Activated CD4-positive, alpha-beta T cell treated with anti-CD3 and anti-CD28 coated beads, Interleukin-2, amount 10 ng/mL, durations not matched to agents 24 days and 14 days (primary cell): ENCODE measurements at regions not wholly inside any gene's neighbourhood (a gene's known extent, or its start where the extent isn't known, plus 50 kb on each side); places are given as distances from the start of the nearest gene placed in this dataset.
"Not testable (repeated sequence)": the region's sequence is repeated elsewhere in the genome, so short reads cannot be mapped to it uniquely, and the experiment has no call there.

Experiments
- DNase-seq: peaks from one replicate; pipeline ENCODE4 v3.0.0; 2022
- H3K27ac Mint-ChIP-seq: one replicate; pipeline ENCODE4 v1.8.0; 2022; ENCODE audit warnings: mild to moderate bottlenecking, mixed read lengths
- H3K27me3 Mint-ChIP-seq: one replicate; pipeline ENCODE4 v1.8.0; 2022; ENCODE audit warnings: mixed read lengths
- H3K36me3 Mint-ChIP-seq: one replicate; pipeline ENCODE4 v1.8.0; 2022; ENCODE audit warnings: low read depth, mild to moderate bottlenecking, mixed read lengths
- H3K4me1 Mint-ChIP-seq: one replicate; pipeline ENCODE4 v1.8.0; 2021; ENCODE audit warnings: mixed read lengths
- H3K4me3 Mint-ChIP-seq: one replicate; pipeline ENCODE4 v1.8.0; 2022; ENCODE audit warnings: mild to moderate bottlenecking, moderate library complexity, mixed read lengths
- H3K9me3 Mint-ChIP-seq: one replicate; pipeline ENCODE4 v1.8.0; 2021; ENCODE audit warnings: mixed read lengths
- intact Hi-C: fragments of 100-400 bp; cut with micrococcal nuclease; formaldehyde crosslinking; loops from one replicate; pipeline ENCODE4 v1.15.1; 2023

GRCh38 chr4:66169341-66169740 lies 499.1 kb upstream of the EPHA5 start:
- H3K36me3 Mint-ChIP-seq = no peaks in the 10 kb centered on the region
- H3K4me3 Mint-ChIP-seq = no peak overlapping the region
- intact Hi-C loops = no loop called here
- no peak overlapping the region for H3K27ac Mint-ChIP-seq
- no peaks in the 10 kb centered on the region for H3K27me3 Mint-ChIP-seq
- DNase-seq = no peak
- peaks cover 3% of the 10 kb centered on the region for H3K9me3 Mint-ChIP-seq
- no peaks in the 10 kb centered on the region for H3K4me1 Mint-ChIP-seq

DNA sequence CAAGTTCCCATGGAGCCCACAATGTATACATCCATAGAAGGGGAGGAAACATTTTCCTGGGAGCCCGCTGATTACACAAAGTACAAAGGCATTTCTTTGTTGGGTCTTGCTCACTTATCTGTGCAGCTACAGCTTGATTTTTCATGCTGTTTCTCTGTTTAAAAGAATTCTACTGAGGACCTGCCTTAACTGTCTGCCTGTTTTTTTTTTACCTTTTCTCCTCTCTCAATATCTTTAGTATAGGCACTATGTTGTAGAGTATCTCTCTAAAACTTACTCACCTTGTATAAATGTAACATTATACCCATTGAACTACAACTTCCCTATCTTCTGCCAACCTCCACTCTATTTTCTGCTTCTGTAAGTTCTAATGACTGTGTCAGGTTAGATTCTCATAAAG lies 494.6 kb upstream of the EPHA5 start:
- no peaks in the 10 kb centered on the region for H3K4me1 Mint-ChIP-seq
- intact Hi-C loops = no loop called here
- H3K36me3 Mint-ChIP-seq = no peaks in the 10 kb centered on the region
- H3K27ac Mint-ChIP-seq = no peak overlapping the region
- no peak overlapping the region for H3K4me3 Mint-ChIP-seq
- H3K9me3 Mint-ChIP-seq = peaks cover 6% of the 10 kb centered on the region
- no peaks in the 10 kb centered on the region for H3K27me3 Mint-ChIP-seq
- DNase-seq = no peak

DNA sequence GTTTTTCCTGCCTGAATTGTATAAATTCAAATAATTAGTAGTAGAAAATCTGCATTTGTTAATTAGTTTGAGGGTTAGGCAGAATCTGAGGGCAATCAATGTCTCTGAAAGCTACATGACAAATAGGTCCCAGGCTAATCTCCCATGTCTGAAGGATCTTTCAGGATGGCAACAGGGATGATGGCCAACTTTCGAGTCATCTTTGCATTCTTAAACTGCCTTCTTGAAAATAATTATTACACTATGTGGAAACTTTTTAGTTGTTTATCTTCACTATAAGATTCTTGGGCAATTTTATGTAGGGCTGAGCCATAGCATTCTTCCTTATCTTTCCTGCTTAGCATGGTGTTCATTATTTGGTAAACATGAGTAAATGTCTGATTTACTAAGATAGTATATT lies 490.3 kb upstream of the EPHA5 start:
- intact Hi-C loops = no loop called here
- Mint-ChIP-seq H3K9me3 (peaks cover 7% of the 10 kb centered on the region), H3K36me3 (no peaks in the 10 kb centered on the region), H3K27me3 (no peaks in the 10 kb centered on the region), H3K4me3 (no peak overlapping the region), H3K4me1 (no peaks in the 10 kb centered on the region), H3K27ac (no peak overlapping the region)
- DNase-seq = no peak

GRCh38 chr4:66157594-66157993 lies 487.3 kb upstream of the EPHA5 start:
- no peaks in the 10 kb centered on the region for H3K4me1 Mint-ChIP-seq
- no peaks in the 10 kb centered on the region for H3K36me3 Mint-ChIP-seq
- no peak overlapping the region for H3K4me3 Mint-ChIP-seq
- H3K9me3 Mint-ChIP-seq = peaks cover 4% of the 10 kb centered on the region
- no peak for DNase-seq
- H3K27ac Mint-ChIP-seq = no peak overlapping the region
- H3K27me3 Mint-ChIP-seq = no peaks in the 10 kb centered on the region
- intact Hi-C loops = no loop called here

DNA sequence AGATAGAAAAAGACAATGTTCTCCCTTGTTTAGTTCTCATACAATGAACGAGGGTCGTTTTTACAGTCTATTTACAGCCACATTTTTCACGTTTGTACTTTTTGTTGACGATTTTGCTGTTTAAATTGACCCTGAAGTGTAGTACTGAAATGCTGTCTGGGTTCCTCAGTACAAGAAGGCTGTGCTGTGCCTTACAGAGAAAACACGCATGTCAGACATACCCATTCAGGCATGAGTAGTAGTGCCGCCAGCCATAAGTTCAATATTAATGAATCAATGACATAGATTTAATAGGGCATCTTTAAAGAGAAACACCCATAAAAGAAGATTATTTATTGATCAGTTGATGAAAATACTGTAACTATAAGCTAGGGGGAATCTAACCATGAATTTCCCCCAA lies 459.8 kb upstream of the EPHA5 start:
- Mint-ChIP-seq H3K9me3 (no peaks in the 10 kb centered on the region), H3K27me3 (no peaks in the 10 kb centered on the region), H3K4me1 (no peaks in the 10 kb centered on the region), H3K36me3 (no peaks in the 10 kb centered on the region), H3K4me3 (no peak overlapping the region), H3K27ac (no peak overlapping the region)
- DNase-seq = no peak
- intact Hi-C loops = no loop called here

DNA sequence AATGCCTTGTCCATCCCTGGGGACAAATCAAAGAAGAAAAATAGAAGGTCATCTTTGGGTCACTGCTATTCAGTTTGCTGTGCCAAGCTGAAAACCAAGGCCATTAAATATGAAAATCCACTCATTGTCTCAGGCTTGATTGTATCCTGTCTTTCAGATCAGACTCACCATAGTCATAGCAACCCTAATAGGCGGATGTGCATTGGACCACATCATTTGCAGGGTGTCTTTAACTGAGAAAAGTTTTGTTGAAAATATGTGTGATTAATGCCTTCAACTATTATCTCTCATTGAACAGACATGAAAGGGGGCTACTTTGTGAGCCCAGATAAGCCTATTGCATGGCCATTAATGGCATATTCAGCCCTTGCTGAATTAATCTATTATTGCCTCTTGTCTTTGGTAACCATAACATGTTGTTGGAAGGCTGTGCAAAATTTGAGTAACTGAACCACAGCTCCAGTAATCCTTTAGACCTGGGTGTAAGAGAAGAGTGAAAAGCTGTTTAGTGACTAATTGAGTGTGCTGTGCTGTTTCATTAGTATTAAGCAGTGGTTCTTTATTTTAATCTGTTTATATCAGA lies 453.6 kb upstream of the EPHA5 start:
- DNase-seq = no peak
- Mint-ChIP-seq H3K9me3 (no peaks in the 10 kb centered on the region), H3K27me3 (no peaks in the 10 kb centered on the region), H3K4me1 (no peaks in the 10 kb centered on the region), H3K36me3 (no peaks in the 10 kb centered on the region), H3K4me3 (no peak overlapping the region), H3K27ac (no peak overlapping the region)
- intact Hi-C loops = no loop called here

- intact Hi-C loops = no loop called here
- H3K4me3 Mint-ChIP-seq = no peak overlapping the region
- DNase-seq = no peak
- no peaks in the 10 kb centered on the region for H3K4me1 Mint-ChIP-seq
- H3K36me3 Mint-ChIP-seq = no peaks in the 10 kb centered on the region
- no peaks in the 10 kb centered on the region for H3K27me3 Mint-ChIP-seq
- H3K27ac Mint-ChIP-seq = no peak overlapping the region
- no peaks in the 10 kb centered on the region for H3K9me3 Mint-ChIP-seq
Observed at GRCh38 chr4:66123190-66123589, 452.9 kb upstream of the EPHA5 start.

GRCh38 chr4:66115231-66115630 lies 444.9 kb upstream of the EPHA5 start:
- H3K4me3 Mint-ChIP-seq, intact Hi-C loops, H3K4me1 Mint-ChIP-seq, H3K27me3 Mint-ChIP-seq, DNase-seq, H3K9me3 Mint-ChIP-seq, H3K36me3 Mint-ChIP-seq, H3K27ac Mint-ChIP-seq: not testable (repeated sequence)

DNA sequence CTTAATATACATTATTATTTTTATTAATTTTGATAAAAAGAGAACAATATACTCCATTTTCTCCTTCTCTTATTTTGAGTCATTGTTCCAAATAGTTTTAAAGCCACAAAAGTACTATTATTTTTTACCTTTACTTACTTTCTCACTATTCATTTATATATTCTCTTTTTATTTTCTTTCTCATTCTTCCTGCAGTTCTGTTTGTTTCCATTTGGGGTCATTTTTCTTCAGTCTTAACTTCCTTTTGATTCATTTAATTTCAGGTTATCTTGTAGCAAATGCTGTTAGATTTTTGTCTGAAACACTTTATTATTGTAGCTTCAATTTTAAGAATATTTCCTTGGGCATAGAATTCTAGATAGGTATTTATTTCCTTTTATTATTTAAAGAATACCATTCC lies 438.6 kb upstream of the EPHA5 start:
- H3K27ac Mint-ChIP-seq = no peak overlapping the region

GRCh38 chr4:66097218-66097617 lies 426.9 kb upstream of the EPHA5 start:
- H3K4me3 Mint-ChIP-seq = no peak overlapping the region
- no peaks in the 10 kb centered on the region for H3K27me3 Mint-ChIP-seq
- no peak for DNase-seq
- H3K9me3 Mint-ChIP-seq = peaks cover 9% of the 10 kb centered on the region
- no peak overlapping the region for H3K27ac Mint-ChIP-seq
- intact Hi-C loops = no loop called here
- no peaks in the 10 kb centered on the region for H3K4me1 Mint-ChIP-seq
- no peaks in the 10 kb centered on the region for H3K36me3 Mint-ChIP-seq

More for the DNA sequence above, 438.6 kb upstream of the EPHA5 start:
- Mint-ChIP-seq H3K4me3 (no peak overlapping the region), H3K4me1 (no peaks in the 10 kb centered on the region), H3K36me3 (no peaks in the 10 kb centered on the region), H3K27me3 (no peaks in the 10 kb centered on the region), H3K9me3 (peaks cover 4% of the 10 kb centered on the region)
- DNase-seq = no peak
- intact Hi-C loops = no loop called here

DNA sequence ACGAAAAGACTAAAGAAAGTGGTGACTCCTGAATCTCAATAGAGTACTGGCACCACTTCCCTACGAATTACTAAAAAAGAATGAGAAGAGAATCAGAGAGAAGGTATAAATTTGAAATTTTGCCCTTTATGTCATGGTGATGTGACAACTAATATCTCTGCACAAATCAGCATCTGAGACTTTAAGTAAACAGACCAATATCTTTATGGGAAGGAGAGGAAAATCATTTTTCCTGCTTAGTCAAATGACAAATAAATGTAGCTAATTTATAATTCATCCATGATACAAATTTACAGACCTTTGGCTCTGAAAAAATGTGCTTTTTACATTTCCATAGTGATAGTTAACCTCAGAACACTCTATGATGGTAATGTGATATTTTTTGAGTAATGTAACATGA lies 424.8 kb upstream of the EPHA5 start:
- Mint-ChIP-seq H3K27ac (no peak overlapping the region), H3K4me1 (no peaks in the 10 kb centered on the region), H3K27me3 (no peaks in the 10 kb centered on the region), H3K9me3 (peaks cover 11% of the 10 kb centered on the region), H3K4me3 (no peak overlapping the region), H3K36me3 (no peaks in the 10 kb centered on the region)
- intact Hi-C loops = no loop called here
- DNase-seq = no peak

DNA sequence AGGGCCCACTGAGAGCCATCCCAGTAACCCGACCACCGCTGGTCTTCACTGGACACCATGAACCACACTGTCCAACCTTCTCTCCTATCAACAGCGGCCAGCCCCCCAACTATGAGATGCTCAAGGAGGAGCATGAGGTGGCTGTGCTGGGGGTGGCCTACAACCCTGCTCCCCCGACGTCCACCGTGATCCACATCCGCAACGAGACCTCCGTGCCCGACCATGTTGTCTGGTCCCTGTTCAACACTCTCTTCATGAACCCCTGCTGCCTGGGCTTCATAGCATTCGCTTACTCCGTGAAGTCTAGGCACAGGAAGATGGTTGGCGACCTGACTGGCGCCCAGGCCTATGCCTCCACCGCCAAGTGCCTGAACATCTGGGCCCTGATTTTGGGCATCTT lies 423.8 kb upstream of the EPHA5 start:
- Mint-ChIP-seq H3K27ac (no peak overlapping the region), H3K4me3 (no peak overlapping the region), H3K27me3 (no peaks in the 10 kb centered on the region), H3K9me3 (peaks cover 11% of the 10 kb centered on the region), H3K36me3 (no peaks in the 10 kb centered on the region), H3K4me1 (no peaks in the 10 kb centered on the region)
- no peak for DNase-seq
- intact Hi-C loops = no loop called here

DNA sequence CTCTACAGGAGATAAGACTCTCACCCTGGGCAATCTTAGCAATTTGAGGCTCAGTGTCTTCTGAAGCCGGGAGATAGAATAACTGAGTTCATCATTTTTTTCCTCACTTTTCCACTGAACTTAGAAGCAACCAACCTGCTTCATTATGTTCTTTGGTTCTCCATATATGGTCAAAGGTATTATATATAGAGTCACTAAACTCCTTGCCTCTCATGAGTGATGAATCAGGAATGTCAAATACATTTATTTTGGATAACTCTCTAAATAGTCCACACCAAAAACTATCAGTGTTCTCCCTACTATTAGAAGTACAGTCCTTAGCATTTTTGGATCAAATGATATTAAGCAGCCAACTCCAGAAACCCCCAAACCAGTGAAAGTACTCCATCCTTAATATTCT lies 421.5 kb upstream of the EPHA5 start:
- Mint-ChIP-seq H3K4me3 (no peak overlapping the region), H3K36me3 (no peaks in the 10 kb centered on the region), H3K4me1 (no peaks in the 10 kb centered on the region), H3K27me3 (no peaks in the 10 kb centered on the region), H3K9me3 (peaks cover 11% of the 10 kb centered on the region), H3K27ac (no peak overlapping the region)
- no peak for DNase-seq
- intact Hi-C loops = no loop called here

GRCh38 chr4:66073961-66074360 lies 403.7 kb upstream of the EPHA5 start:
- no peak for DNase-seq
- Mint-ChIP-seq H3K9me3 (peaks cover 11% of the 10 kb centered on the region), H3K4me1 (no peaks in the 10 kb centered on the region), H3K4me3 (no peak overlapping the region), H3K27ac (no peak overlapping the region), H3K36me3 (no peaks in the 10 kb centered on the region), H3K27me3 (no peaks in the 10 kb centered on the region)
- intact Hi-C loops = no loop called here

DNA sequence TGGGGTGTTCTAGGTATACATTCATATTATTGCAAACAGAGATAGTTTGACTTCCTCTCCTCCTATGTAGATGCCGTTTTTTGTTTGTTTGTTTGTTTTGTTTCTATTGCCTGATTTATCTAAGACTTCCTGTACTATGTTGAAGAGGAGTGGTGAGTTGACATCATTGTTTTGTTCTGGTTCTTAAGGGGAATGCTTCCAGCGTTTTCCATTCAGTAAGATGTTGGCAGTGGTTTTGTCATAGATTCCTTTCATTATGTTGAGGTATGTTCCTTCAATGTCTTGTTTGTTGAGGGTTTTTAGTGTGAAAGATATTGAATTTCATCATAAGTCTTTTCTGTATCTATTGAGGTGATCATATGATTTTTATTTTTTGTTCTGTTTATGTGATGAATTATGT lies 401.6 kb upstream of the EPHA5 start:
- no peak for DNase-seq
- Mint-ChIP-seq H3K9me3 (peaks cover 11% of the 10 kb centered on the region), H3K4me3 (no peak overlapping the region), H3K27me3 (no peaks in the 10 kb centered on the region), H3K4me1 (no peaks in the 10 kb centered on the region), H3K36me3 (no peaks in the 10 kb centered on the region), H3K27ac (no peak overlapping the region)
- intact Hi-C loops = no loop called here
